NCI-H1436 treated with DMSO at 0.1 percent for 48 hours (cell line): ENCODE measurements at regions not wholly inside any gene's neighbourhood (a gene's known extent, or its start where the extent isn't known, plus 50 kb on each side); places are given as distances from the start of the nearest gene placed in this dataset.
A peak's percentile ranks its signal among the peaks of the same experiment; 100 is the strongest.

ENCODE experiments used
- DNase-seq: peaks from one replicate; lab custom pipeline; 2025; lab: John Stamatoyannopoulos, UW

DNA sequence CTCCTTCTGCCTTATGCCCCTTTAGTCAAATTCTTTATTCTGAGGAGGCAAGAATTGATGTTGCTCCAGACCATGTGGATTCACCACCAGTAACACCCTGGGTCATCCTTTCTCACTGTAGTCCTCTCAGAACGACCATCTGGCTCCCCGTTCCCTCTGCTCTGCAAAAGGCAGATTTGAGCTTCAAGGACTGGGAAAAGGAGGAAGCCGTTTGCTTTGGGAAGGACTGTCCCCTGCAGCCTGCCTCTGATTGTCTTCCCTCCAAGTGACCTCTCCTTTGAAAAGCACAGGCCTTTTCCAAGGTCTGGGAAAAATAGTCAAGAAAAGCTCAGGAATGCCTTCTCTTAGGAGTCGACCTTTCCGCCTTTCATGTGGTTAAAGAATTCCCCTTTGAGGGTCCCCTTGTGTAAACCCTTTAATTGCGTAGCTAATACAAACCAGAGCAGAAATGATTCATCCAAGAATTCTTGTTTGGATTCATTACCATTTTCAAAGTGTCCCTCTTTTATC, 130.1 kb upstream of the COPS8 start:
- DNase-seq, result no peak

GRCh38 chr2:236956031-236956618, 129.6 kb upstream of the COPS8 start:
- DNase-seq, result no peak

GRCh38 chr2:236956641-236957040, 129.0 kb upstream of the COPS8 start:
- DNase-seq, result no peak

GRCh38 chr2:236959036-236959435, 126.7 kb upstream of the COPS8 start:
- DNase-seq, result no peak

DNA sequence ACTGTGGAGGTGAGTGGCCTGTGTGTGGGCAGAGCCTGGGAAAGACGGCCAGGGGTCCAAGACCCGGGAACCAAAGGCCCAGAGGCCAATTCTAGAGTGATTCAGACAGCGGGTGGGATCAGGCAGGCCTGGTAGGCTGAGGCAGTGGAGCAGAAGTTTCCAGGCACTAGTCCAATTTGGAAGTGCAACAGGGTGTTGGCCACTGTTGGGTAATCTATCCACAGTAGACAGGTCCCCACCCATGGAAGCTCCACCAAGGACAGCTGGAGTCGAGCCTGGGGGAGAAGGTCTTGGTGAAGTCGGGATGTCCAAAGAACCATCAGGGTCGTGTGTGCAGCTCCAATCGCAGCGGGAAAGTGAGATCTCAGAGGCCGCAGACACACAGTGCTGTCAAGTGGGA, 125.8 kb upstream of the COPS8 start:
- DNase-seq, result no peak

DNA sequence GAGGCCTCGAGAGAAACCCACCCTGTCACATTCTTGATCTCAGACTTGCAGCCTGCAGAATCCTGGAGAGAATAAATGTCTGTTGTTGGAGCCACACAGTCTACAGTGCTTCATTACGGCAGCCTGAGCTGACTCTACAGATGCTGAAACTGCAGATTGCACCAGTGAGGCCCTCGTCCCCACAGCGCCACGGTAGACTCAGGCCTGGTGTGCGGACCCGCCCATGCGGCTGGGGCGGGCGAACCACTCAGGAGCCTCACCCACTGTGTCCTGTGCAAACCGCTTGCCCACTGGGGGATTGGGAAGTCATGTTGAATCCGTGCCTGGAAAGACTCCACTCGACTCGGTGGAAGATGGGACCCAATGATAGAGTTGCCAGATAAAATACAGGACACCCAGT, 125.2 kb upstream of the COPS8 start:
- no peak for DNase-seq

DNA sequence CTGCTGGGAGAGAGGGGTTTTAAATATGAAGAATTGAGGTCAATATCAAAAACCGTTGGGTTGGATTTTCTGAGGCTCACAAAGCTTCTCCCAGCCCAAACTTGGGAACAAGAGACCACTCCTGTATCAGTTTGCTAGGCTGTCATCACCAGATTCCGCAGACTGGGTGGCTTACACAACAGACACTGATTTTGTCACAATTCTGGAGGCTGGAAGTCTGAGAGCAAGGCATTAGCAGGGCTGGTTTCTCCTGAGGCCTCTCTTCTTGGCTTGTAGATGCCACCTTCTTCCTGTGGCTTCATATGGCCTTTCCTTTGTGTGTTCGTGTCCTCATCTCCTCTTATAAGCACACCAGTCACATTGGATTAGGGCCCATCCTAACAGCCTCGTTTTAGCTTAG, 122.9 kb upstream of the COPS8 start:
- no peak for DNase-seq

DNA sequence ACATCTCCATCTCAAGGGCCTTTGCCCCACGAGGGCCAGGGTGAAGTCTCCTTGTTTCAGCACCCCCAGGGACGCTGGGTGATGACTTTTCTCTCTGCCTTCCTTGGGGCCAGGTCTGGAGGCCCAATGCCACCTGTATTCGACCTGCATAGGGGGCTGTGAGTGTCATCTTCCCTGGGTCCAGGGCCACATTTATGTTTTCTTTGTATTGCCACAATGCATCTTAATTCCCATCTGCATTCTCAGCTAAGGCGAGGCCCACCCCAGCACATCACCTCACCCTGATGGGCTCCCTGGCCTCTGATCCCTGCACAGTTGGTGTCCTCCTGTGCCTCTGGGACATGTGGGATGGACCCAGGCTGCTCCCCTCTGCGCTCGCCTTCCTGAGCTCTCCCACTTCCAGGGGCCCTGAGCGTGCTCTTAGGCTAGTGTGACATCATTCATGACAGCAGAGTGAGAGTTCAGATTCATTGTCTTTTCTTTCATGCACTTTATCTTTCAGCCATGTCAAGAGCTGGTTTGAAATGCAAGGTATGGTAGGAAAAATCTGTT, 122.0 kb upstream of the COPS8 start:
- DNase-seq, result no peak

DNA sequence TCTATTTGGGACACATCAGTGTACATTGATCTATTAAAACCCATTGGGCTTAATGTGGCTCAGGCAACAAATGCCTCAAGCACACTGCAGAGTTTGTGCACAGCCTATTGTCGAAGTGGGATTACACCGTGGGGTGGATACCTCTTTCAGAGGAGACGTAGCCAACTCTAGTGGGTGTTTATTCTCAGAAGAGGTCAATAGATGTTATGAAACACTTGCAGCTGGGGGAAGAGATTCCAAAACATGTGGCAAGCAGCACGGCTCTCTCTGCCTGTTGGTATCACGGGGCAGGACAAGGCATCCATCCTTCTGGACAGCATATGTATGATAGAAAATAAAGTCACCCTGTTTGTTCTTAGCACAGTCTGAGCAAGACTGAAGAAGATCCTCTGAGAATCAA, 121.4 kb upstream of the COPS8 start:
- DNase-seq, result no peak

DNA sequence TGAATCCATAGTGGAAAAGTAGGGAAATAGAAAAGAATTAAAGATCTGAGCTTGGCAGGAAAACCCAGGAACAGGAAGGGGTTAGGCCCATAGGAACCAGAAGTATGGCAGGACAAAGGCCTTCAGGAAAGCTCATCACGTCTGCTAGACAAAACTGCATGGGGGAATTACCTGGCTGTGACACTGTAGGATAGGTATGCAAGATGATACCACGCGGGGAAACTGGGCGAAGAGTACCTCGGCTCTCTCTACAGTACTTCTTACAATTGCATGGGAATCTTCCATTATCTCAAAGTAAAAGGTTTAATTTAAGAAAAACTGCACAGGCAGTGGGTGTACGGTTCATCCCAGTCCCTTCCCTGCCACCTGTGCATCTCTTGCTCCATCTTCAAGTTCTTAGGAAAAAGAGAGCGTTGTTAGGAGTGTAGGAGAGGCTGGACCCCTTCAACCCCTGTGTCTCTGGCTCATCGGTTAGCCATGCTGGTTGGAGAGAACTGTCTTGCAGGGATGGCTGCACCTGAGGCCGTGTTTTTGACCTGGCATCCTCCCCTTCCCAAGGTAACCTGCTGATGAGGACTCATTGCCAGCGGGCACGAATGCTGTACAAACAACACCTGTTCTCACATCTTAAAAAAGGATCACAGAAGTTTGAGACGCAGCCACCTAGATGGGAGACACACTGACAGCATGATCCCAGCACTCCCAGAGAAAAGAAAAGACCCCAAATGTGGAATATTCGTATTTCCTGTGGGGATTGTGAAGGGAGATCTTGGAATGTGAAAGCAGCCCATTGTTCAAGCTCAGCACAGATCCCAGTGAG, 120.5 kb upstream of the COPS8 start:
- DNase-seq, result no peak

- no peak for DNase-seq
Measured at GRCh38 chr2:236965841-236966096, 119.9 kb upstream of the COPS8 start.

DNA sequence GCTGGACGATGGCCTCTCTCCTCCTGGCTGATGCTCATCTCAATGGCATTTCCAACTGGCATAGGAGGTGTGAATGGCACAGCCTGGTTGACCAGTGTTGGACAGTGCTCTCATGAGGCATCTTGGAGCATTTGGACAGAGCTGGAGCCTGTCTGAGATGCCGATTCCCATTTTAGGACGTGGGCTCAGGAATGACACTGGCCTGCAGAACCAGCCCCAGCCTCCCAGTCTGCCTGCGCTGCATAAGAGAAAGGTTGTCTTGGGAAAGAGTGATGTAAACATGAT, 118.2 kb upstream of the COPS8 start:
- no peak for DNase-seq

DNA sequence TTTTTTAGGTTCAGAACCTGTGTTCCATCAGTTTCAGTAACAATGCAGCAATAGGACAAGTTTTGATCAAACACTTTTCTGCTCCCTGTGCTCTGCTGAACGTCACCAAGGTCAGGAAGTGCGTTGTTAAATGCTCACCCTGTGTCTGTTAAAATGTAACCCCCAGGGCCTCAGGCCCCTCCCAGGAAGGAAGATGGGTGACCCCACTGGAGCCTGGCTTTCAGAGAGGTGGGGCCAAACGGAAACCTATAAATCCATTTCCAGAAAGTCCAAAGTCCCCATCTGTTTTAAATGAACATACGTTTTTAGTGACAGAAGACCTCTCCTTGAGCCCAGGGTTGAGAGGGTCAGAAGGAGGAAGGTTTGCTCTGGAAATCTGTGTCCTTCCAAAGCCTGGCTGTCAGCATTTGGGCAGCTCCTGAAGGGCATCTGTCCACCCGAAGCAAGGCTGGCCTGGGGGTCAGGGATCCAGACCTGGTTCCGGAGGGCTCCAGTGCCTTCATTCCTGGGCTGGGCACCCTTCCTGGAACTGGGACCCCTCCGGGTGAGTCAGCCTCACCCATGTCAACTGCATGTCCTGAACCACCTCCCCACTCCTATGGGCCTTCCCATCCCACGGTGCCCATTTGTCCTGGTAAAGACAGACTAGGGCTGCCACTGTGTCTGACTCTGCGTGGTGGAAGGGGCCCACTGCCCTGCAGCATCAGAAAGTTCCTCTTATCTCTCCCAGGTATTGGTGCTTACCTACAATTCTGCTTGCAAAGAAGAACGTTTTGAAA, 117.4 kb upstream of the COPS8 start:
- no peak for DNase-seq

DNA sequence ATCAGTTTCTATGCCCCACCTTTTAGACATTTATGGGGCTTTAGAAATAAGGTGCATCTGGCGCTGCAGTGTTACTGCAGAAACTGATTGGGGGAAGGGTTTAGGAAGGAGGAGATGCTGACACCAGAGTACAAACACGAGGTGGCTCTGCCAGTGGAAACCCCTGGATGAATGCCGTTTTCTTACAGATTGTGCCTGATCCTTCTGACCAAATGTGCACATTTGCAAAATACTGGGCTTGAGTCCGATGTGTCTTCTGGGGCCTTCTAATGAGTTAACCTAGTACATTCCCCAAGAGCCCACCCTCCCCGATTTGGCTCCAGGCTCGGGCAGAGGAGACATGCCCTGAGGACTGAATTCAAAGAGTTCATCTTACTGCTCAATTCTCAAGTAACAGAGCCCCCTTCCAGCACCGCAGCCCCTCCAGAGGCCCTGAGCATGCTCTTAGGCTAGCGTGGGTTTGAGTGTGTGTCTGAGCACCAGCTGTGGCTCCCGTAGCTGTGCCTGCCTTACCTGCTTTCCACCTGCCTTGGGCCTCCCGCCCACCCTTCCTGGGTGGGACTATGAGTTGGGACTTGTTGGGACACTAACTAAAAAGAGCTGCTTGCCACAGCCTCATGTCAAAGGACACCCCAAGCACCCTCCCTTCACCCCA, 116.7 kb upstream of the COPS8 start:
- no peak for DNase-seq

DNA sequence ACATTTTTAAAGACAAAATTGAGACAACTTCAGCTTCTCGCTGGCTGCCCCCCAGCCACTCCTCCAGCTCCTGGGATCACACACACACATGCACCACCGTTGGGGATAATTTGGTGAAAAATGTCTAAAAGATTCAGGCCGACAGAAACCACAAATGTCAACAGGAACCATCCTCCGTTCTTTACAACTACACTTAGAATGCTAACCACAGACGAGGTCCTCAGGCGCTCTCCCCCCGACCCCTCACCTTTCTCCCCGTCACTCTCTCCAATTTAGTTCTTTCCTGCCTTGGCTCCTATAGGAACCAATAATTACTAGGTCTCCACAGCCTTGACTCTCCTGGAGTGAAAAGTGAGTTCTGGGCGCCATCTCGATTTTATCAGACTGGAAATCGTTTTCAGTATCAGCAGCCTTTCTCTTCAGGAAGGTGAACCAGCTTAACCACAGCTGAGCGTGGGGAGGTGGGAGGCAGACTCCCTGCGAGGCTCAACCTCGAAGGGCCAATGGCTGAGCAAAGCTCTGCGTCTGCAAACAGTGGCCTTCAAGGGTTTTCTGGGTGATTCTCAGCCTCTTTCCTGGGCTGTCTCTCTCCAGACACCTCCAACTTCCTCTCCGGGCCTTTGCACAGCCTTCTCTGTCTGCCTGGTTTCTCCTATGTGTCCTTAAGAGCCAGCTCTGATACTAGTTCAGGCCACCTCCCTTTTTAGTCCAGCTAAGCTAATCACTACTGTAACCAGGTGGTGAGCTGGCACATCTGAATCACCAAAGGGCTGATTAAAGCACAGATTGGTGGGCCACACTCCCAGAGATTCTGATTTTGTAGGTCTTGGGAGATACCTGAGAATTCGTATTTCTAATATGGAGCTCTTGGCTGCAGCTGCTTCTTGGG, 115.7 kb upstream of the COPS8 start:
- no peak for DNase-seq

DNA sequence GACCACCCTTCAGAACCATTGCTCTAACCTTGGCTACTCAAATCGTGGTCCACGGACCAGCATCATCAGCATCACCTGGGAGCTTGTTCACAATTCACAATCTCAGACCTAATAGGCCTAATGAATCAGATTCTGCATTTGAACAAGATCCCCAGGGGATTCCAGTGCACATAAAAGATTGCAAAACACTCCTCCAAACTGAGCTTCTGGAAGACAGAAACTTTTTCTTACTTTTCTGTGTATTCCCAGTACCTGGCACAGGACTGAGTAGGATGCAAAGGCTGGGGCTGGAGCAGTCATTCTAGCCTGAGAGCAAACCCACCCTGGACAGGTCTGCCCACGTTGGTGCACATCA, 115.1 kb upstream of the COPS8 start:
- no peak for DNase-seq

DNA sequence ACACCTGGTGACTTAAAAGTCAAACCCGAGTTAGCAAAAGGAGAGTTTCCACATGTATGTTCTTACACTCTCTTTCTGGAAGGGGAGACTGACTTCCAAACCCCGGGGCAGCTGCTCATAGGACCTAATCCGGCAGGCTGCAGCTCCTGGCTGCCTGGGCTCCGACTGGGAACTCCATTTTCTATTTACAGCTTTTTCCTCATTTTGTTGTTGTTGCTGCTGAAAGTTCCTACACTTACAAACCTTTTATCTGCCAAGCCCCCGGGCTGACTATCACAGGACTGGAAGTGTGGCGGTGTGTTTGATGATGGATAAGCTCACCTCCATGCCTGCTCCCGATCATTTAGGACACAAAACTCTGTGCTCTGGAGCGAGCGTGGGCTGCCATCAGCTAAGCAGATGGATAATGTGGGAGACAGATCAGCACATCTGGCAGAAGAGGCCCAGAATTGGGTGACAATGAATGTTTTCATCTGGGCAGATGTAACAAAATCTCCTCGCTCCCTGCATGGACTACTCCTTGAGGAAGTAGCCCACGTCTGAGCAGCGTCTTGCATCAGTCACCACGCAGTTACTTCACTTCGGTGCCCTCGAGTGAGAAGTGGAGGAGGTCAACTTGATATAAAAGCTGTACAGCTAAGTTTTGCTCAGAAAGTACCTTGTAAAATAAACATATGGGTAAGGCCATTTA, 114.4 kb upstream of the COPS8 start:
- DNase-seq, result no peak

GRCh38 chr2:236971919-236972381, 113.7 kb upstream of the COPS8 start:
- DNase-seq, result no peak

DNA sequence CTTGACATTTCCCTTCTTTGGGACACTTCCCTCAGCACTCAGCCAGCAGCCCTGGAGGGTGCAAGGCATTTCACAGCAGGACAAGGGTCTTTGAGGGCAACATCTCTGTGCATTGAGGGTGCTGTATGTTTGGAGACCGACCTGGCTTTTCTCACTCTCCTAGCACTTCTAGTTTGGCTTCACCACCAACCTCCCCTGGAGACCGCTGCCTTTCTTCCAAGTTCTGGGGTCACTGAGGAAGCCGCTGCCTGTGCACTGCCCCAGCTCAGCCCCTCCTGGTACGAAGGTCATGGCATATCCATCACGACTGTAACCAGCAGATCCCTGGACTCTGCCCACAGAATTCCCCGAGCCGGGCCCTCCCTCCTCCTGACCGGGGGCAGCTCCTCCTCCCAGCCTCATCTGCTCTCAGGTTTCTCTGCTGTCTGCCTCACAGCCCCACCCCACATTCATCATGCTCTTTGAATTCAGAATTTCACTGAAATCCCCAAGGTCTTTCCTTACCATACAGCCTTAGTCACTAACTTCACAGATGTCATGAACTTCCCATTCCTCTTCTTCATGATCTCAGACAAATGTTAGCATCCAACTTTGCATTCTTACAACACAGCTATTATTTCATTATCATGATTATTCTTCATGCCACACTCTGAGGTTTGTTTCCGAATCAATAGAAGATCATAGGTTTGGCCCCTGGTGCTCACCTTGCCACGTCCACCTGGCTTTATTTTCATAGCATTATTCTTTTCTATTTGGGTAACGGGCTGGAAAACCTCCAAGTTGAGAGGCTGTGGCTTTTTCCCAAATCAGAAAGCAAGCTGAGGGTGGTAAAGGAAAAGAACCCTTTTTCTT, 113.0 kb upstream of the COPS8 start:
- DNase-seq, result peak; percentile 16
